ENCODE measurements at regions not wholly inside any gene's neighbourhood (a gene's known extent, or its start where the extent isn't known, plus 50 kb on each side); places are given as distances from the start of the nearest gene placed in this dataset.

DNA sequence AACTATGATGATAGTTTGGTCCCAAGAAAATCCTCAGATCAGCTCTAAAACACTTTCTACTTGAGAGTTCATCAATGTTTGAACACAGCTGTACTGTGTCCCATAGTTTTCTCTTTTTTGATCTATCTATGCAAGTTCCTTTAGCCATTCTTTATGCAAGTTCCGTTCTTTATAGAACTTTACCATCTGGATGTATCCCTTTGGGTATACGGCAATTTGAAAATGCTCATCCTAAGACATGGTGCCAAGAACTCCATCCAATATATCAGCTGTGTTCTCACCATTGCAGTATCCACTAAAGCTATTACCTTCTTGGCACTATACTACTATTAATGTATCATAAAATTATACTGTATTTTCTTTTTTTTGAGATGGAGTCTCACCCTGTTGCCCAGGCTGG lies 276.9 kb downstream of the NOVA1 start:
- Mint-ChIP-seq H3K36me3 (peaks cover 0 to 3% (median 0%) of the 10 kb centered on the region in 5 donors), H3K27me3 (no peaks in the 10 kb centered on the region), H3K9me3 (peaks cover 1 to 38% (median 7%) of the 10 kb centered on the region in 11 donors), H3K27ac (no peak overlapping the region), H3K4me3 (no peak overlapping the region), H3K4me1 (no peaks in the 10 kb centered on the region)
- Histone ChIP-seq H3K27me3 (ENCODE audit: control insufficient read depth in 2 of 2, insufficient read depth in 2 of 2, low read length in 2 of 2) (no peaks in the 10 kb centered on the region), H3K27ac (ENCODE audit: low read depth, low read length) (no peak overlapping the region), H3K4me1 (ENCODE audit: control insufficient read depth in 2 of 2, insufficient read depth in 2 of 2, low read length in 2 of 2) (no peaks in the 10 kb centered on the region), H3K9me3 (ENCODE audit: control insufficient read depth in 2 of 3, low read length in 3 of 3) (no peaks in the 10 kb centered on the region), H3K4me3 (ENCODE audit: low read length) (no peak overlapping the region), H3K36me3 (ENCODE audit: control insufficient read depth in 2 of 3, insufficient read depth in 3 of 3, low read length in 3 of 3) (no peaks in the 10 kb centered on the region)
- ChIA-PET CTCF (no interaction called here), POLR2A (no interaction called here)
- ATAC-seq (no peak), DNase-seq (no peak)
- intact Hi-C loops (cut with micrococcal nuclease), result no loop called here

DNA sequence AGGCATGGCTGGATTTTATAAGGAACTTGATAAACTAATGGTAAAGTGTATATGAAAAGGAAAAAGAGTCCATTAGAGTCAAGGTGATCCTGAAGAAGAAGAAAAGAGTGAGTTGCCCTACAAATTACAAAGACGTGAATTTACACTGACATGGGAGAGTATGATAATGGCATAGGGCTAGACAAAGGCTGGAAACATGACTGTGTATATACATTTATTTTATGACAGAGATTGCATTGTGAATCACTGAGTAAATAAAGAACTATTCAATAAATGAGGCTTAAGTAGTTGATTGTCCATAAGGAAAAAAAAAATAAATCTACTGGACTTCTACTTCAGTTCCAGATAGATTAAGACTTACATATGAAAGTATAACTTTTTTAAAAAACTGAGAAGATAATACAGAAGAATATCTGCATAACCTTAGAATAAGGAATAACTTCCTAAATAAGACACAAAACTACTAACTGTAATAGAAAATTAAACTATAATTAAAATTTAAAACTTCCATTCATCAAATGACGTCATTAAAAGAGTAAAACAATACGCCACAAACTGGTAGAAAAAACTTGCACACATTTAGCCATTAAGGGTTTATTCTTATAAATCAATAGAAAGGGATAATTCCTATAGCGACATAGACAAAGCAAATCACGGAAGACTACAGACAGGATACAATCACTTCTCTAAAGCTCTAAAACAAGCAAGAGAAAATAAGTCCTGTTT lies 278.5 kb downstream of the NOVA1 start:
- Mint-ChIP-seq H3K4me1 (no peaks in the 10 kb centered on the region), H3K36me3 (no peaks in the 10 kb centered on the region), H3K27ac (no peak overlapping the region), H3K4me3 (no peak overlapping the region), H3K27me3 (no peaks in the 10 kb centered on the region), H3K9me3 (peaks cover 1 to 41% (median 5%) of the 10 kb centered on the region in 11 donors)
- Histone ChIP-seq H3K36me3 (ENCODE audit: control insufficient read depth in 2 of 3, insufficient read depth in 3 of 3, low read length in 3 of 3) (no peaks in the 10 kb centered on the region), H3K4me3 (ENCODE audit: low read length) (no peak overlapping the region), H3K9me3 (ENCODE audit: control insufficient read depth in 2 of 3, low read length in 3 of 3) (no peaks in the 10 kb centered on the region), H3K4me1 (ENCODE audit: control insufficient read depth in 2 of 2, insufficient read depth in 2 of 2, low read length in 2 of 2) (no peaks in the 10 kb centered on the region), H3K27me3 (ENCODE audit: control insufficient read depth in 2 of 2, insufficient read depth in 2 of 2, low read length in 2 of 2) (no peaks in the 10 kb centered on the region), H3K27ac (ENCODE audit: low read depth, low read length) (no peak overlapping the region)
- no peak for DNase-seq
- CTCF ChIA-PET, result no interaction called here
- POLR2A ChIA-PET, result no interaction called here
- no peak for ATAC-seq
- intact Hi-C loops (cut with micrococcal nuclease), result no loop called here

DNA sequence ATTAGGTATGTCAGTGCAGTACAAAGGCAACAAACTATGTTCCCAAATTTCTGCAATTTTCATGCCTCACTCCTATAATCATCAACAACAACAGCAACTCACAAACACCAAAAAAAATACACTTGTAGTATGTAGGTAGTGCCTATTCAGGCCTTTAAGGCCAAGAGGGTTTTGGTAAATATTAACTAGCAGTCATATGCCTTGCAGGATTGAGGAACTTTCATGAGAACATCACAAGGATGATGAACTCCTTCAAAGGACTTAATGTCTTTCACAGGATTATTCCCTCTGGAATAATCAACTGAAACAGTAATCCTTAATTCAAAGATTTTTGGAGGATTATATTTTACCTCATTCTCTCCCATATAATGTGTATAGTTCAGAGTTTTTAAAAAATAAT lies 293.8 kb downstream of the NOVA1 start:
- Mint-ChIP-seq H3K27me3 (no peaks in the 10 kb centered on the region), H3K4me1 (no peaks in the 10 kb centered on the region), H3K4me3 (no peak overlapping the region), H3K36me3 (no peaks in the 10 kb centered on the region), H3K27ac (no peak overlapping the region), H3K9me3 (peaks cover 2 to 41% (median 12%) of the 10 kb centered on the region in 11 donors)
- no peak for DNase-seq
- ATAC-seq, result no peak
- no peaks in the 10 kb centered on the region for H3K27me3 ChIP-seq (ENCODE audit: control insufficient read depth in 2 of 2, insufficient read depth in 2 of 2, low read length in 2 of 2)
- no peak overlapping the region for H3K27ac ChIP-seq (ENCODE audit: low read depth, low read length)
- no peaks in the 10 kb centered on the region for H3K36me3 ChIP-seq (ENCODE audit: control insufficient read depth in 2 of 3, insufficient read depth in 3 of 3, low read length in 3 of 3)
- no peaks in the 10 kb centered on the region for H3K4me1 ChIP-seq (ENCODE audit: control insufficient read depth in 2 of 2, insufficient read depth in 2 of 2, low read length in 2 of 2)
- no peaks in the 10 kb centered on the region for H3K9me3 ChIP-seq (ENCODE audit: control insufficient read depth in 2 of 3, low read length in 3 of 3)
- ChIA-PET CTCF (no interaction called here), POLR2A (no interaction called here)
- H3K4me3 ChIP-seq (ENCODE audit: low read length), result no peak overlapping the region
- intact Hi-C loops (cut with micrococcal nuclease), result no loop called here

DNA sequence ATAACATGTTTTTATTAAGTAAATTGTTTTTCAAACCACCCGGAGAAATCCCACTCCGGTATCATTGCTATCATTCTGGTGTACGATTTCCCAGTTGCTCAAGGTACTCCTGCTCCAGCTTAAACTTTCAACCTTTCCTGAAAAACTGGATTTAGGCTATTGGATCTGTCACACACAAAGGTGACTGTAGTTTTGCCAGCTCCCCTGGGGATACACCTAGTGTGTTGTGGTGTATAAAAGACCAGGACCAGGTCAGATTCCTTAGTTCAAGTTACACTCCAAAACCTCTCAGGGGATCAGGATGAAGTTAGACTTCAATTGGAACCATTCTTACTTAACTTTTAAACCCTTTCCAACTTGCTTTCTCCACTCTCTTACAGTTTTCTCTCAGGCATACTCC lies 303.9 kb downstream of the NOVA1 start:
- Mint-ChIP-seq H3K27me3 (no peaks in the 10 kb centered on the region), H3K9me3 (peaks cover 0 to 28% (median 10%) of the 10 kb centered on the region in 11 donors), H3K36me3 (peaks cover 0 to 14% (median 0%) of the 10 kb centered on the region in 5 donors), H3K4me3 (no peak overlapping the region), H3K4me1 (no peaks in the 10 kb centered on the region), H3K27ac (no peak overlapping the region)
- H3K9me3 ChIP-seq (ENCODE audit: control insufficient read depth in 2 of 3, low read length in 3 of 3), result peaks cover 0 to 5% (median 0%) of the 10 kb centered on the region in 3 experiments
- H3K27ac ChIP-seq (ENCODE audit: low read depth, low read length), result no peak overlapping the region
- H3K4me3 ChIP-seq (ENCODE audit: low read length), result no peak overlapping the region
- ATAC-seq (no peak), DNase-seq (no peak)
- ChIA-PET CTCF (no interaction called here), POLR2A (no interaction called here)
- no peaks in the 10 kb centered on the region for H3K36me3 ChIP-seq (ENCODE audit: control insufficient read depth in 2 of 3, insufficient read depth in 3 of 3, low read length in 3 of 3)
- intact Hi-C loops (cut with micrococcal nuclease), result no loop called here
- H3K27me3 ChIP-seq (ENCODE audit: control insufficient read depth in 2 of 2, insufficient read depth in 2 of 2, low read length in 2 of 2), result no peaks in the 10 kb centered on the region
- H3K4me1 ChIP-seq (ENCODE audit: control insufficient read depth in 2 of 2, insufficient read depth in 2 of 2, low read length in 2 of 2), result no peaks in the 10 kb centered on the region

DNA sequence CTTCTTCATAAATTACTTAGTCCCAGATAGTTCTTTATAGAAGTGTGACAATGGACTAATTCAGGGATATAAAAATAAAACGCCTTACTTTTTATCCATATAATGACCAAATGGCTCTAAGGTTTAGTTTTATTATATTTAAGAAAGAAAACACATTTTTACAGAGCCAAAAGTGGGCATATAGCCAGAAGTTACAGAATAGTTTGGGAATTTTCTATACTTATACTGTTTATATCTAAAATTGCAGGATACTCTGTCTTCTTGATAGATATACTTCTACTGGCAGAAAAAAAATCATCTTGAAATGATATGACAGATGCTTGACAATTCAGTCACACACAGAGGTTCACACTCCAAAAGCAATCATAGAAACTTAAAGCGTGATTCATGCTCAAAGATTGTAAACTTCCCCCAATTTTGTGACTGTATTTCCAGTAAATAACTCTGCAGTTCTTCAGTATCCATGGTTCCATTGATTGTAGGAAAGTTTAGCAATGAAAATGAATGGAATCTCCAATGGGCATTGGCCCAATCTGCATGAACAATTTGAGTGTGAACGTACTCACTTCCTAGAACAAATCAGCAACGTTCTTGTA lies 307.8 kb downstream of the NOVA1 start:
- no peak overlapping the region for H3K4me3 Mint-ChIP-seq
- intact Hi-C loops (cut with micrococcal nuclease), result no loop called here
- Histone ChIP-seq H3K9me3 (ENCODE audit: control insufficient read depth in 2 of 3, low read length in 3 of 3) (peaks cover 0 to 5% (median 0%) of the 10 kb centered on the region in 3 experiments), H3K27me3 (ENCODE audit: control insufficient read depth in 2 of 2, insufficient read depth in 2 of 2, low read length in 2 of 2) (no peaks in the 10 kb centered on the region), H3K36me3 (ENCODE audit: control insufficient read depth in 2 of 3, insufficient read depth in 3 of 3, low read length in 3 of 3) (no peaks in the 10 kb centered on the region), H3K4me3 (ENCODE audit: low read length) (no peak overlapping the region), H3K27ac (ENCODE audit: low read depth, low read length) (no peak overlapping the region), H3K4me1 (ENCODE audit: control insufficient read depth in 2 of 2, insufficient read depth in 2 of 2, low read length in 2 of 2) (no peaks in the 10 kb centered on the region)
- CTCF ChIA-PET, result no interaction called here
- no peaks in the 10 kb centered on the region for H3K4me1 Mint-ChIP-seq
- H3K9me3 Mint-ChIP-seq, result peaks cover under 1 to 28% (median 12%) of the 10 kb centered on the region in 11 donors
- POLR2A ChIA-PET, result no interaction called here
- ATAC-seq (no peak), DNase-seq (no peak)
- no peaks in the 10 kb centered on the region for H3K27me3 Mint-ChIP-seq
- H3K36me3 Mint-ChIP-seq, result peaks cover 0 to 12% (median 0%) of the 10 kb centered on the region in 5 donors
- no peak overlapping the region for H3K27ac Mint-ChIP-seq

DNA sequence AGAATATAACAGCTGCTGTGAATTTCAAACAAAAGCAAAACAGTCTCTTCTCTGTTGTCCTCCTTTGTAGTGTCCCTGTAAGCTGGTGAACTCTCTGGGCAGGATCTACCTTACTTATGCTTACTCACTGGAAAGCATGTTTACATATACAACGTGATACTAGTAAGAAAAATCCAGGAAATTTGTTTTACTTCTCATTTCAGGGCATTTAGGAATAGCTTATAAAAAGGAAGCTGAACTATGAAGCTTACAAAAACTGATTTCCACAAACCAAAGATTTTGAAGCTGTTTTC lies 311.0 kb downstream of the NOVA1 start:
- intact Hi-C loops (cut with micrococcal nuclease), result no loop called here
- DNase-seq, result no peak
- Mint-ChIP-seq H3K27me3 (no peaks in the 10 kb centered on the region), H3K4me3 (no peak overlapping the region), H3K9me3 (peaks cover 0 to 17% (median 9%) of the 10 kb centered on the region in 11 donors), H3K27ac (no peak overlapping the region), H3K4me1 (no peaks in the 10 kb centered on the region), H3K36me3 (peaks cover 0 to 4% (median 0%) of the 10 kb centered on the region in 5 donors)
- no peak for ATAC-seq
- ChIA-PET POLR2A (no interaction called here), CTCF (no interaction called here)
- H3K36me3 ChIP-seq (ENCODE audit: control insufficient read depth in 2 of 3, insufficient read depth in 3 of 3, low read length in 3 of 3), result no peaks in the 10 kb centered on the region
- H3K9me3 ChIP-seq (ENCODE audit: control insufficient read depth in 2 of 3, low read length in 3 of 3), result peaks cover 0 to 5% (median 0%) of the 10 kb centered on the region in 3 experiments
- no peak overlapping the region for H3K27ac ChIP-seq (ENCODE audit: low read depth, low read length)
- H3K27me3 ChIP-seq (ENCODE audit: control insufficient read depth in 2 of 2, insufficient read depth in 2 of 2, low read length in 2 of 2), result no peaks in the 10 kb centered on the region
- no peak overlapping the region for H3K4me3 ChIP-seq (ENCODE audit: low read length)
- H3K4me1 ChIP-seq (ENCODE audit: control insufficient read depth in 2 of 2, insufficient read depth in 2 of 2, low read length in 2 of 2), result no peaks in the 10 kb centered on the region
